ENCODE measurements at regions not wholly inside any gene's neighbourhood (a gene's known extent, or its start where the extent isn't known, plus 50 kb on each side); places are given as distances from the start of the nearest gene placed in this dataset.

GRCh38 chr6:48200869-48201390 is 89.9 kb upstream of the PTCHD4 start:
- Histone ChIP-seq H3K4me1 (ENCODE audit: control insufficient read depth, insufficient read depth, low read length) (no peaks in the 10 kb centered on the region), H3K9me3 (ENCODE audit: control insufficient read depth, low read length) (peaks cover 14% of the 10 kb centered on the region), H3K4me3 (ENCODE audit: low read length) (no peak overlapping the region), H3K27ac (ENCODE audit: low read depth, low read length) (no peak overlapping the region), H3K9ac (ENCODE audit: extremely low read depth, low read length, poor library complexity, severe bottlenecking) (no peak overlapping the region), H3K36me3 (ENCODE audit: control insufficient read depth, insufficient read depth, low read length) (no peaks in the 10 kb centered on the region), H3K27me3 (ENCODE audit: control insufficient read depth, insufficient read depth, low read length, poor library complexity, severe bottlenecking) (peaks cover 13% of the 10 kb centered on the region)
- H3K4me1 Mint-ChIP-seq, result no peaks in the 10 kb centered on the region
- H3K27me3 Mint-ChIP-seq (ENCODE audit: insufficient read depth), result peaks cover 15% of the 10 kb centered on the region
- TF ChIP-seq CTCF (conservative IDR thresholded peaks at IDR 0.05), result no peak
- DNase-seq, result no peak
- H3K27ac Mint-ChIP-seq, result no peak overlapping the region
- 86 to 98% methylated on average over 1 to 3 of the region's 3 CpGs for WGBS, 2 experiments (ENCODE audit: insufficient coverage in 1 of 2, insufficient read length in 1 of 2)
- no peak overlapping the region for H3K4me3 Mint-ChIP-seq
- peaks cover 25% of the 10 kb centered on the region for H3K9me3 Mint-ChIP-seq
- H3K36me3 Mint-ChIP-seq (ENCODE audit: low read depth), result no peaks in the 10 kb centered on the region

- no peak overlapping the region for H3K27ac Mint-ChIP-seq
- no peaks in the 10 kb centered on the region for H3K4me1 Mint-ChIP-seq
- no peak for DNase-seq
- Histone ChIP-seq H3K27ac (ENCODE audit: low read depth, low read length) (peak overlapping the region; percentile 30), H3K36me3 (ENCODE audit: control insufficient read depth, insufficient read depth, low read length) (no peaks in the 10 kb centered on the region), H3K9ac (ENCODE audit: extremely low read depth, low read length, poor library complexity, severe bottlenecking) (no peak overlapping the region), H3K4me1 (ENCODE audit: control insufficient read depth, insufficient read depth, low read length) (no peaks in the 10 kb centered on the region), H3K27me3 (ENCODE audit: control insufficient read depth, insufficient read depth, low read length, poor library complexity, severe bottlenecking) (no peaks in the 10 kb centered on the region), H3K9me3 (ENCODE audit: control insufficient read depth, low read length) (peaks cover 14% of the 10 kb centered on the region), H3K4me3 (ENCODE audit: low read length) (no peak overlapping the region)
- H3K36me3 Mint-ChIP-seq (ENCODE audit: low read depth), result no peaks in the 10 kb centered on the region
- 100% methylated on average over 1 of the region's 2 CpGs; no CpG with 5 or more reads in 1 of the 2 experiments for WGBS, 2 experiments (ENCODE audit: insufficient coverage in 1 of 2, insufficient read length in 1 of 2)
- H3K4me3 Mint-ChIP-seq, result no peak overlapping the region
- H3K9me3 Mint-ChIP-seq, result peaks cover 25% of the 10 kb centered on the region
- TF ChIP-seq CTCF (conservative IDR thresholded peaks at IDR 0.05), result no peak
- peaks cover 8% of the 10 kb centered on the region for H3K27me3 Mint-ChIP-seq (ENCODE audit: insufficient read depth)
Measured at GRCh38 chr6:48199499-48199898, 88.5 kb upstream of the PTCHD4 start.

GRCh38 chr6:48197941-48198340 is 86.9 kb upstream of the PTCHD4 start:
- Mint-ChIP-seq H3K9me3 (peaks cover 14% of the 10 kb centered on the region), H3K27me3 (ENCODE audit: insufficient read depth) (no peaks in the 10 kb centered on the region), H3K36me3 (ENCODE audit: low read depth) (no peaks in the 10 kb centered on the region), H3K4me3 (no peak overlapping the region), H3K4me1 (no peaks in the 10 kb centered on the region), H3K27ac (no peak overlapping the region)
- H3K9me3 ChIP-seq (ENCODE audit: control insufficient read depth, low read length), result peaks cover 7% of the 10 kb centered on the region
- no peak for DNase-seq
- TF ChIP-seq CTCF (conservative IDR thresholded peaks at IDR 0.05), result no peak
- no peak overlapping the region for H3K27ac ChIP-seq (ENCODE audit: low read depth, low read length)
- no peaks in the 10 kb centered on the region for H3K27me3 ChIP-seq (ENCODE audit: control insufficient read depth, insufficient read depth, low read length, poor library complexity, severe bottlenecking)
- no peaks in the 10 kb centered on the region for H3K36me3 ChIP-seq (ENCODE audit: control insufficient read depth, insufficient read depth, low read length)
- H3K9ac ChIP-seq (ENCODE audit: extremely low read depth, low read length, poor library complexity, severe bottlenecking), result no peak overlapping the region
- no peaks in the 10 kb centered on the region for H3K4me1 ChIP-seq (ENCODE audit: control insufficient read depth, insufficient read depth, low read length)
- 92 to 100% methylated on average over 2 of the region's 2 CpGs for WGBS, 2 experiments (ENCODE audit: insufficient coverage in 1 of 2, insufficient read length in 1 of 2)
- no peak overlapping the region for H3K4me3 ChIP-seq (ENCODE audit: low read length)

All from endodermal cell (in vitro differentiated cells).